DMS153 treated with DMSO at 0.1 percent for 48 hours (cell line): ENCODE measurements at regions not wholly inside any gene's neighbourhood (a gene's known extent, or its start where the extent isn't known, plus 50 kb on each side); places are given as distances from the start of the nearest gene placed in this dataset.

ENCODE experiments used
- DNase-seq: peaks from one replicate; lab custom pipeline; 2025; ENCODE audit not compliant: unreplicated experiment; lab: John Stamatoyannopoulos, UW

DNA sequence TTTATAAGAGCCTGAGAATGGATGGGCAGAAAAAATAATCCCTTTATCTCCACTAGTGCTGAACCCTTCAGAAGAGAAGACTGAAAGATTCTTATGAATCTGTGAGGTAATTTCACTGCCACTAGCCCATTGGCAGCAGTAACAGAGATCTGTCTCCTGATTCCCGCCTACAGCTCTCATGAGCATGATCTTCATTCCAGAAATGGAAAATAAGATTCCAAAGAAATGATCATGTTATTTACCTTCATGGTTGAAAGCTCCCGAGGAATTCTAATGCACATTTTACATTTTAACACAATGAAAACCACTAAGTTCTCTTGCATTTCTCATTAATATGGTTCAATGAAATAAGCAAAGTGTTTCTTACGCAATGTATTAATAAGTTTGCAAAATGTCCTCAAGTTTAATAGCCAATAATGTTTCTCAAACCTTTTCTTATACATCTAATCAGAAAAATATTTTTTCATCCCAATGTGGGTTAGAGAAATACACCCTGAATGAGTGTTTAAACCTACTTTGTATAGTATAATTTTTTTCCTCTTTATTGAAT is 905.6 kb downstream of the TMEM182 start:
- no peak for DNase-seq

DNA sequence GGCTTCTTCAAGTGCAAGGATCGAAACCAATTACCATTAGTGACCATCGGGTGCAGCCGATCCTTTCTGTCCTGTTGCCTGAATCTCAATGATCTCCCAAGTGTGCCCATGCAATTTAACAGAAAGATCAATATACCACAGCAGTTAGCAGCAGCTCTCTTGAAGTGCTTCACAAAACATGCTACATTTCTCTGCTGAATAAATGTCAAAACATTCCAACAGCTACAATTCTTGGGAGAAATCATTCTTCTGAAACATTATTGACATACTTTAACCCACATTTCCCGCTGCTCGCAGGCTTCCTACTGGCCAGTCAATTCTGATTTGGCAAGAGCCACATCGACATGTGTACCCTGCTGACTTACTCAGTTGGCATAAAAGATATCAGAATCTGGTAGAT is 907.7 kb downstream of the TMEM182 start:
- DNase-seq: no peak
